H1 (cell line): ENCODE measurements at regions not wholly inside any gene's neighbourhood (a gene's known extent, or its start where the extent isn't known, plus 50 kb on each side); places are given as distances from the start of the nearest gene placed in this dataset.

ENCODE experiments used
- CTCF ChIA-PET: fragments of 300-600 bp; sonication (Branson Sonifier 250); formaldehyde crosslinking; loops from one replicate; lab custom pipeline; 2021; ENCODE audit not compliant: partially characterized antibody; lab: Charles Lee
- POLR2A ChIA-PET: fragments of 300-600 bp; sonication (Branson Sonifier 250); formaldehyde crosslinking; loops from one replicate; lab custom pipeline; 2021; ENCODE audit warnings: inconsistent platforms; ENCODE audit not compliant: partially characterized antibody; lab: Charles Lee
- DNase-seq, 2 experiments: peaks; one replicate each; pipeline versions ENCODE4 v3.0.0 to v3.0.0-alpha.2; 2010 to 2022; ENCODE audit warnings: low spot score in 2 of 2, low read depth in 1 of 2, mixed read lengths in 1 of 2
- FAIRE-seq: peaks from 2 replicates; lab custom pipeline; 2011; peaks lifted over from hg19 to GRCh38; lab: Jason Lieb, UNC
- H2AFZ ChIP-seq: 2 replicates; pipeline ENCODE4 v1.8.1; 2012; ENCODE audit warnings: low read length, inconsistent platforms
- H2AK5ac ChIP-seq: 2 replicates; pipeline ENCODE4 v1.6.1; 2013; ENCODE audit warnings: low read depth, low read length
- H2BK120ac ChIP-seq: replicated peaks from 2 replicates; pipeline ENCODE3; 2013; ENCODE audit warnings: low read depth, low read length, inconsistent platforms
- H2BK12ac ChIP-seq: 2 replicates; pipeline ENCODE4 v1.6.1; 2013; ENCODE audit warnings: low read depth, low read length
- H2BK15ac ChIP-seq: 2 replicates; pipeline ENCODE4 v1.6.1; 2013; ENCODE audit warnings: low read length
- H2BK20ac ChIP-seq: 2 replicates; pipeline ENCODE4 v1.6.1; 2013; ENCODE audit warnings: low read length
- H2BK5ac ChIP-seq: 2 replicates; pipeline ENCODE4 v1.6.1; 2013; ENCODE audit warnings: low read depth, low read length
- H3K14ac ChIP-seq: 2 replicates; pipeline ENCODE4 v1.6.1; 2013; ENCODE audit warnings: inconsistent platforms; ENCODE audit not compliant: insufficient read length
- H3K18ac ChIP-seq: 2 replicates; pipeline ENCODE4 v1.6.1; 2013; ENCODE audit warnings: low read length; ENCODE audit errors: extremely low read depth
- H3K23ac ChIP-seq: 2 replicates; pipeline ENCODE4 v1.6.1; 2013; ENCODE audit warnings: inconsistent platforms; ENCODE audit not compliant: insufficient read length
- H3K23me2 ChIP-seq: 2 replicates; pipeline ENCODE4 v1.6.1; 2013; ENCODE audit warnings: low read depth, low read length
- H3K27ac ChIP-seq: 2 replicates; pipeline ENCODE4 v1.6.1; 2011; ENCODE audit warnings: low read depth, low read length, inconsistent platforms
- H3K27me3 ChIP-seq, 4 experiments: replicated peaks in 1 of 4; 1 replicate in 1 of 4; 2 replicates in 3 of 4; pipeline versions ENCODE4 v1.6.1 to v1.8.1; 2011 to 2013; ENCODE audit warnings: low read length in 3 of 4, mild to moderate bottlenecking in 3 of 4, inconsistent platforms in 2 of 4, mixed read lengths in 2 of 4, moderate library complexity in 1 of 4; ENCODE audit not compliant: control insufficient read depth in 3 of 4, insufficient read depth in 3 of 4; ENCODE audit errors: extremely low read depth in 1 of 4
- H3K36me3 ChIP-seq, 4 experiments: 2 replicates each; pipeline versions ENCODE4 v1.6.1 to v1.8.1; 2011 to 2013; ENCODE audit warnings: mild to moderate bottlenecking in 4 of 4, low read length in 3 of 4, moderate library complexity in 2 of 4, control low read depth in 1 of 4, inconsistent platforms in 1 of 4; ENCODE audit not compliant: insufficient read depth in 4 of 4, control insufficient read depth in 2 of 4
- H3K4ac ChIP-seq: replicated peaks from 2 replicates; pipeline ENCODE3; 2013; ENCODE audit warnings: low read length, low read depth, mixed read lengths, inconsistent platforms; ENCODE audit not compliant: insufficient read length
- H3K4me1 ChIP-seq, 4 experiments: replicated peaks in 1 of 4; 1 replicate in 1 of 4; 2 replicates in 3 of 4; pipeline versions ENCODE4 v1.6.1 to v1.8.1; 2011 to 2013; ENCODE audit warnings: low read length in 3 of 4, inconsistent platforms in 2 of 4, mixed read lengths in 1 of 4; ENCODE audit not compliant: insufficient read depth in 4 of 4, control insufficient read depth in 3 of 4
- H3K4me2 ChIP-seq, 2 experiments: 2 replicates each; pipeline versions ENCODE4 v1.6.1 to v1.8.1; 2011 to 2013; ENCODE audit warnings: low read depth in 2 of 2, low read length in 2 of 2, control low read depth in 1 of 2, inconsistent platforms in 1 of 2, mild to moderate bottlenecking in 1 of 2; ENCODE audit not compliant: insufficient read depth in 1 of 2
- H3K4me3 ChIP-seq, 4 experiments: fragments of 200-600, 300-600 bp in 1 of 4; sonication (generic), shearing (Covaris generic), sonication (Bioruptor Twin) in 1 of 4; 2 replicates each; pipeline versions ENCODE4 v1.5.1 to v1.8.1; 2011 to 2016; ENCODE audit warnings: low read length in 4 of 4, low read depth in 3 of 4, control low read depth in 2 of 4, inconsistent platforms in 2 of 4, mild to moderate bottlenecking in 2 of 4, mixed read lengths in 1 of 4, moderate library complexity in 1 of 4; ENCODE audit not compliant: insufficient read depth in 2 of 4; ENCODE audit errors: extremely low read depth in 1 of 4
- H3K56ac ChIP-seq: replicated peaks from 2 replicates; pipeline ENCODE3; 2013; ENCODE audit warnings: low read depth, mild to moderate bottlenecking, mixed read lengths, low read length, inconsistent platforms; ENCODE audit not compliant: insufficient read length
- H3K79me1 ChIP-seq: 2 replicates; pipeline ENCODE4 v1.6.1; 2013; ENCODE audit warnings: low read depth, low read length, control low read depth
- H3K79me2 ChIP-seq, 2 experiments: 2 replicates each; pipeline versions ENCODE4 v1.6.1 to v1.8.1; 2012 to 2013; ENCODE audit warnings: low read length in 2 of 2, mild to moderate bottlenecking in 2 of 2, inconsistent platforms in 1 of 2; ENCODE audit not compliant: insufficient read depth in 2 of 2, control insufficient read depth in 1 of 2
- H3K9ac ChIP-seq, 4 experiments: replicated peaks in 1 of 4; 1 replicate in 1 of 4; 2 replicates in 3 of 4; pipeline versions ENCODE4 v1.6.1 to v1.8.1; 2011 to 2013; ENCODE audit warnings: low read depth in 3 of 4, low read length in 3 of 4, control low read depth in 2 of 4, mild to moderate bottlenecking in 2 of 4, moderate library complexity in 2 of 4, inconsistent platforms in 1 of 4; ENCODE audit errors: extremely low read depth in 1 of 4
- H3K9me3 ChIP-seq, 2 experiments: 2 replicates each; pipeline versions ENCODE4 v1.6.1 to v1.8.1; 2012 to 2013; ENCODE audit warnings: mild to moderate bottlenecking in 2 of 2, moderate library complexity in 2 of 2, control low read depth in 1 of 2, inconsistent platforms in 1 of 2, low read depth in 1 of 2, low read length in 1 of 2, mixed read lengths in 1 of 2; ENCODE audit not compliant: insufficient read depth in 2 of 2
- H4K20me1 ChIP-seq, 2 experiments: replicated peaks in 1 of 2; 2 replicates each; pipeline versions ENCODE3 to v1.8.1; 2011 to 2013; ENCODE audit warnings: inconsistent platforms in 2 of 2, low read length in 2 of 2, mild to moderate bottlenecking in 1 of 2; ENCODE audit not compliant: insufficient read depth in 2 of 2, control insufficient read depth in 1 of 2
- H4K5ac ChIP-seq: 2 replicates; pipeline ENCODE4 v1.6.1; 2013; ENCODE audit warnings: low read length, low read depth, mixed read lengths, inconsistent platforms; ENCODE audit not compliant: insufficient read length
- H4K8ac ChIP-seq: 2 replicates; pipeline ENCODE4 v1.8.0; 2013; ENCODE audit warnings: mild to moderate bottlenecking, moderate library complexity, low read length, inconsistent platforms; ENCODE audit not compliant: insufficient read depth; ENCODE audit errors: extremely low read depth
- H4K91ac ChIP-seq: replicated peaks from 2 replicates; pipeline ENCODE3; 2013; ENCODE audit warnings: low read length, mixed read lengths, inconsistent platforms; ENCODE audit not compliant: insufficient read length
- ATF3 ChIP-seq: IDR thresholded peaks from 2 replicates; pipeline ENCODE4 v1.6.1; 2011; ENCODE audit warnings: low read depth, mild to moderate bottlenecking, low read length; ENCODE audit not compliant: insufficient read depth
- CBX8 ChIP-seq: fragments of 300-800, 300-1000 bp; sonication (generic); IDR thresholded peaks from 2 replicates; pipeline ENCODE4 v1.7.1; 2016; ENCODE audit warnings: low read depth, low read length, borderline replicate concordance
- CHD1 ChIP-seq: IDR thresholded peaks from 2 replicates; pipeline ENCODE4 v1.6.1; 2012; ENCODE audit warnings: low read depth, low read length, improper control_type of control experiment
- E2F6 ChIP-seq: IDR thresholded peaks from 2 replicates; pipeline ENCODE4 v1.6.1; 2012; ENCODE audit warnings: inconsistent platforms
- FOSL1 ChIP-seq: IDR thresholded peaks from 2 replicates; pipeline ENCODE4 v1.6.1; 2011; ENCODE audit warnings: mild to moderate bottlenecking, low read depth, low read length, moderate library complexity; ENCODE audit not compliant: insufficient read depth
- GTF2F1 ChIP-seq: IDR thresholded peaks from 2 replicates; pipeline ENCODE4 v1.6.1; 2012; ENCODE audit warnings: low read depth, low read length, improper control_type of control experiment, borderline replicate concordance
- SIN3A ChIP-seq, 2 experiments: IDR thresholded peaks in 1 of 2; conservative IDR thresholded peaks in 1 of 2; 2 replicates each; pipeline ENCODE4 v1.6.1; 2011 to 2012; ENCODE audit warnings: low read length in 2 of 2, improper control_type of control experiment in 1 of 2, low read depth in 1 of 2, mild to moderate bottlenecking in 1 of 2
- TCF12 ChIP-seq: IDR thresholded peaks from 2 replicates; pipeline ENCODE4 v1.6.1; 2011; ENCODE audit warnings: low read depth, mild to moderate bottlenecking, low read length
- WGBS, 2 experiments: shearing (Covaris generic) in 1 of 2; methylation state at CpG; one replicate each; pipeline versions ENCODE4 v1.1.6 to v1.1.7; 2013 to 2015; ENCODE audit warnings: low lambda C conversion rate in 2 of 2, mixed read lengths in 2 of 2, inconsistent platforms in 1 of 2, low coverage in 1 of 2, missing lambda C conversion rate in 1 of 2; ENCODE audit not compliant: insufficient replicate concordance in 2 of 2, insufficient coverage in 1 of 2, insufficient read length in 1 of 2; ENCODE audit errors: extremely low coverage in 1 of 2, missing lambda C conversion rate in 1 of 2; 5-methylcytosine and 5-hydroxymethylcytosine counted together
- TF ChIP-seq, protein P1 (sequence below), 3 experiments: IDR thresholded peaks; 1 replicate in 2 of 3; 2 replicates in 1 of 3; pipeline versions ENCODE4 v1.5.1 to v1.6.1; 2011; ENCODE audit warnings: low read length in 3 of 3, mild to moderate bottlenecking in 3 of 3, inconsistent platforms in 2 of 3, low read depth in 1 of 3, moderate library complexity in 1 of 3; ENCODE audit not compliant: insufficient read depth in 1 of 3; ENCODE audit errors: control extremely low read depth in 1 of 3

- H2BK12ac ChIP-seq, result no peak overlapping the region
- ChIA-PET CTCF (interaction anchor here (0.7 kb wide), 1 partner anchor 39 kb away, joined by 3 read pairs; no protein-coding TSS in a partner anchor), POLR2A (no interaction called here)
- no peak overlapping the region for H3K4ac ChIP-seq
- no peaks in the 10 kb centered on the region for H3K79me2 ChIP-seq
- H3K56ac ChIP-seq, result no peak overlapping the region
- no peak overlapping the region for H2BK15ac ChIP-seq
- WGBS, 2 experiments, result 94% methylated on average over 8 of the region's 8 CpGs; no CpG with 5 or more reads in 1 of the 2 experiments
- H2AFZ ChIP-seq, result no peak overlapping the region
- no peaks in the 10 kb centered on the region for H3K27me3 ChIP-seq
- H3K79me1 ChIP-seq, result no peaks in the 10 kb centered on the region
- no peak overlapping the region for H3K14ac ChIP-seq
- H3K18ac ChIP-seq, result no peak overlapping the region
- H3K4me2 ChIP-seq, result no peak overlapping the region
- no peaks in the 10 kb centered on the region for H3K36me3 ChIP-seq
- H3K4me3 ChIP-seq, result no peak overlapping the region
- no peak overlapping the region for H2BK120ac ChIP-seq
- DNase-seq (no peak), FAIRE-seq (no peak)
- H2AK5ac ChIP-seq, result no peak overlapping the region
- no peak overlapping the region for H3K9ac ChIP-seq
- no peak overlapping the region for H2BK20ac ChIP-seq
- H3K23ac ChIP-seq, result no peak overlapping the region
- no peaks in the 10 kb centered on the region for H3K9me3 ChIP-seq
- no peaks in the 10 kb centered on the region for H3K23me2 ChIP-seq
- no peak overlapping the region for H4K8ac ChIP-seq
- H3K4me1 ChIP-seq, result no peaks in the 10 kb centered on the region
- no peak overlapping the region for H2BK5ac ChIP-seq
- no peak overlapping the region for H4K5ac ChIP-seq
- no peaks in the 10 kb centered on the region for H4K20me1 ChIP-seq
- H4K91ac ChIP-seq, result no peak overlapping the region
- H3K27ac ChIP-seq, result no peak overlapping the region
- TF ChIP-seq E2F6 (no peak), FOSL1 (no peak), SIN3A (conservative IDR thresholded peaks at IDR 0.05 in 1 of 2, IDR thresholded peaks at IDR 0.05 in 1 of 2; ENCODE audit: low read depth in 1 of 2, low read length in 2 of 2) (no peak), CBX8 (no peak), GTF2F1 (no peak), TCF12 (no peak), CHD1 (no peak), ATF3 (no peak)
- TF ChIP-seq, protein P1, sequence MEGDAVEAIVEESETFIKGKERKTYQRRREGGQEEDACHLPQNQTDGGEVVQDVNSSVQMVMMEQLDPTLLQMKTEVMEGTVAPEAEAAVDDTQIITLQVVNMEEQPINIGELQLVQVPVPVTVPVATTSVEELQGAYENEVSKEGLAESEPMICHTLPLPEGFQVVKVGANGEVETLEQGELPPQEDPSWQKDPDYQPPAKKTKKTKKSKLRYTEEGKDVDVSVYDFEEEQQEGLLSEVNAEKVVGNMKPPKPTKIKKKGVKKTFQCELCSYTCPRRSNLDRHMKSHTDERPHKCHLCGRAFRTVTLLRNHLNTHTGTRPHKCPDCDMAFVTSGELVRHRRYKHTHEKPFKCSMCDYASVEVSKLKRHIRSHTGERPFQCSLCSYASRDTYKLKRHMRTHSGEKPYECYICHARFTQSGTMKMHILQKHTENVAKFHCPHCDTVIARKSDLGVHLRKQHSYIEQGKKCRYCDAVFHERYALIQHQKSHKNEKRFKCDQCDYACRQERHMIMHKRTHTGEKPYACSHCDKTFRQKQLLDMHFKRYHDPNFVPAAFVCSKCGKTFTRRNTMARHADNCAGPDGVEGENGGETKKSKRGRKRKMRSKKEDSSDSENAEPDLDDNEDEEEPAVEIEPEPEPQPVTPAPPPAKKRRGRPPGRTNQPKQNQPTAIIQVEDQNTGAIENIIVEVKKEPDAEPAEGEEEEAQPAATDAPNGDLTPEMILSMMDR (IDR thresholded peaks at IDR 0.05; ENCODE audit: control extremely low read depth in 1 of 3, insufficient read depth in 1 of 3, low read depth in 1 of 3, low read length in 3 of 3), result no peak
Measured at GRCh38 chr2:144942516-144943256, 422.8 kb upstream of the ZEB2 start.
